ENCODE measurements at regions not wholly inside any gene's neighbourhood (a gene's known extent, or its start where the extent isn't known, plus 50 kb on each side); places are given as distances from the start of the nearest gene placed in this dataset.
"Not testable (repeated sequence)": the region's sequence is repeated elsewhere in the genome, so short reads cannot be mapped to it uniquely, and the experiment has no call there.

DNA sequence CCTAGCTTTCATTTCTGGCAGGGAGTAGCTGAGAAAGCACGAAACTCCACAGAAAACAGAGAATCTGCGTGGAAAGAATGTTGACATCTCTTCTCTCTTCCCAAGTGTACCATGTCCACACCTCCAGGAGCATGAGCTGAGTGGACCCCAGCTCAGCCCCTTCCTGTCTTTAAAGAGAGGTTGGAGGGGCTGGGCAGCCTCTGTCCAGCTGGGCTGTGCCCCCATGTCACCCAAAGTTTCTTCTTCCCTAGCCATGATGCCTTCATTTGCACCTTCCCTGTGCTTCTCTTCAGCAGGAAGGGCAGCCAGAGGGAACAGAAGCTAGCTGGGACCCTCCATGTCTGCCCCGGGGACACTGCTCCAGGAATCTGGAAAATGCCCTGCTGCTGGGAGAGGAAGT lies 655.0 kb upstream of the DEFB115 start:
- H3K27ac Mint-ChIP-seq = no peak overlapping the region
- intact Hi-C loops (cut with micrococcal nuclease) = no loop called here
- H3K9me3 Mint-ChIP-seq = peaks cover 19% of the 10 kb centered on the region
- H3K36me3 Mint-ChIP-seq = no peaks in the 10 kb centered on the region
- no peaks in the 10 kb centered on the region for H3K4me1 Mint-ChIP-seq (ENCODE audit: low read depth)
- H3K4me3 Mint-ChIP-seq = no peak overlapping the region
- CTCF ChIA-PET = no interaction called here
- POLR2A ChIA-PET = no interaction called here
- no peaks in the 10 kb centered on the region for H3K27me3 Mint-ChIP-seq
- DNase-seq = no peak

DNA sequence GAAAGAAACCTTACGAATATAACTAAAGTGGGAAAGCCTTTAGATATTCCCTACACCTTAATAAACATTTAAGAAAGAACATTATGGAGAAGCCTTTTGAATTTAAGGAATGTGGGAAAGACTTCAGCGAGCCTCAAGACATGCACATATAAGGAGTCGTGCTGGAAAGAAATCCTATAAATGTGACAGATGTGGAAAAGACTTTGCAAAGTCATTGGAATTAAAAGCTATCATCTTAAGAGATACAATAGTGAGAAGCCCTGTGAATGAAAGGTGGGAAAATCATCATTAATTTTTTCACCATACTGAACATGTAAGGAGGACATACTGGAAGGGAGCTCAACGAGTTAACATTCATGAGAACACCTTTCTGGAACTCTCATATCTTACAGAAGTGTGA lies 650.5 kb upstream of the DEFB115 start:
- intact Hi-C loops (cut with micrococcal nuclease) = no loop called here
- H3K4me1 Mint-ChIP-seq (ENCODE audit: low read depth) = no peaks in the 10 kb centered on the region
- H3K4me3 Mint-ChIP-seq = no peak overlapping the region
- H3K9me3 Mint-ChIP-seq = peaks cover 25% of the 10 kb centered on the region
- ChIA-PET CTCF (no interaction called here), POLR2A (no interaction called here)
- H3K36me3 Mint-ChIP-seq = no peaks in the 10 kb centered on the region
- DNase-seq = no peak
- no peaks in the 10 kb centered on the region for H3K27me3 Mint-ChIP-seq
- H3K27ac Mint-ChIP-seq = no peak overlapping the region

DNA sequence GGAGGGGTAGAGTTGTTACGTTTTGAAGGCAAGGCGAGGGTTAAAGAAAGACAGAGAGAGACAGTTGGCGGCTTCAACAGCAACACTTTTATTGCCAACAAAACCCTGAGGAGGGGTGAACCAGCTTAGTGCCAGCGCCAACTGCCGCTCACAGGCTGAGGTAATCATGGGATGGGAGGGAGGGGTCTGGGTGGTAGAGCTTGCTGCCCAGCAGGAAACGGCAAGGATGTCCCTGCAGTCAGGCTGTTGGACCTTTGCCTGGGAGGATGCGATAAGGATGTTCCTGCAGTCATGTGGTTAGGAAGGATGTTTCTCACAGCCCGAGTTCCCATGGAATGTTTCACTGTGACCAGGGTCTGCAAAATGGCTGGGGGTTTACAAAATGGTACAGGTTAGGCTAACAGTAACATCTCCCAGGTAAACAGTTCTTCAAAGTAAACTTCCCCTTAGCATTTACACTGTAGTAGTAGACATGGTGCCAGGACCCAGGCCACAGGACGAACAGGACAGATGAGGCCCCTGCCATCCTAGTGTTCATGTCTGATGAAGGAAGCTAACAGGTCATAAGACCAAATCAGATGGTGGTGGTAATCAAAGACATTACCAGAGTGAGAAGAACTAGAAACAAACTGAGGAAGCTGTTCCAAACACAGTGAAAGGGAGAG lies 647.3 kb upstream of the DEFB115 start:
- Mint-ChIP-seq H3K27me3 (no peaks in the 10 kb centered on the region), H3K4me3 (no peak overlapping the region), H3K36me3 (no peaks in the 10 kb centered on the region), H3K27ac (no peak overlapping the region), H3K4me1 (ENCODE audit: low read depth) (no peaks in the 10 kb centered on the region), H3K9me3 (peaks cover 23% of the 10 kb centered on the region)
- intact Hi-C loops (cut with micrococcal nuclease) = no loop called here
- CTCF ChIA-PET = no interaction called here
- POLR2A ChIA-PET = no interaction called here
- no peak for DNase-seq

DNA sequence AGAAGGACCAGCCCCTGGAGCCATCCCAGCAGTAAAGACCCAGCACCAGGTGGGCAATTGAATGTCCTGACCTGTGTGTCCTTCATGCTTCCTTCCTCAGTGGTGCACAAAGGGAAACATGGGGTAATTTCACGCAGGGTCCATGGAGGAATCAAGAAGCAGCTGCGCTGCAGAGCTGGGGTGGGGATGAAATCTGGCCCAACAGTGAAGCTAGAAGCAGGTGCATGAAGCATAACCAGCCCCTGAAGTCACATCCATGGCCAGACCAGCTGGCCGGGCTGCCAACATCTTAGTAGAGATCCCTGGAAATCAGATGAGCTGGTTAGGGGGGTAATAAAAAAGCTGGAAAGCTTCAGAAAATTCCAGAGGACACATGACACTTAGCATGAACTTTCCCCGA lies 646.7 kb upstream of the DEFB115 start:
- DNase-seq = no peak
- no peak overlapping the region for H3K4me3 Mint-ChIP-seq
- H3K27ac Mint-ChIP-seq = no peak overlapping the region
- H3K4me1 Mint-ChIP-seq (ENCODE audit: low read depth) = no peaks in the 10 kb centered on the region
- CTCF ChIA-PET = no interaction called here
- peaks cover 23% of the 10 kb centered on the region for H3K9me3 Mint-ChIP-seq
- POLR2A ChIA-PET = no interaction called here
- intact Hi-C loops (cut with micrococcal nuclease) = no loop called here
- H3K27me3 Mint-ChIP-seq = no peaks in the 10 kb centered on the region
- no peaks in the 10 kb centered on the region for H3K36me3 Mint-ChIP-seq

DNA sequence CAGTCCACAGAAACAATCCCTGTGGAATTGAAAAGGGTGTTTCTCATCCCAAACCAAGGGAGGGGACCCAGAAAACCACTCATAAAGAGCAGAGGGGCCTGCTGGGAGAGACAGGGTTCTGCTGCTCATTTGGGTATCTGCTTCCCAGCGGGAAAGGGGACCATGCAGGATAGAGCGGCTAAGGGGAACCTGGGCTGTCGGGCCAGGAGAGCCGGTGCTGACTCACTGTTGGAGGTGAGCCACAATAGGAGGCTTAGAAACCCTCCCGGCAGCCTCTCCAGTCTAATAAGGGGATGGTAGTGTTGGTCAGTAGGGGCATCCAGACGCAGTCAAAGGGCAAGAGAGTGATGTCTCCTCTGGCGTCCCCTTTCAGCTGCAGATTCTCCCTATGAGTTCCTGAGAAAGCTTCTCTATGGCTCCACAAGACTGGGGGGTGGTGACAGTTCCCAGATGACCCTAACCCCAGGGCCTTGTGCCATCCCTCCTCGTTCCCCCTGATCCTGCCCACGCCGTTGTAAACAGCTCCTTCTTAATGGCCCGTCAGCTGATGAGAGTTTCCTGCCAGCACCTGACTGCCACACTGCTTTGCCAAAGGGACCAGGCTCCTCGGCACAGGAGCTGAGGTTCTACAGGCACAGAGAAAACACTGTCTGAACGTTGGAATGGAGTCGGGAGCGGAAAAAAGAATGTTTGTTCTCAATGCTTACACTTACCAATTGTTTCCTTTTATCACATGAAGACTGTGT lies 646.1 kb upstream of the DEFB115 start:
- Mint-ChIP-seq H3K4me1 (ENCODE audit: low read depth) (no peaks in the 10 kb centered on the region), H3K36me3 (no peaks in the 10 kb centered on the region), H3K4me3 (no peak overlapping the region), H3K9me3 (peaks cover 17% of the 10 kb centered on the region), H3K27me3 (no peaks in the 10 kb centered on the region), H3K27ac (no peak overlapping the region)
- intact Hi-C loops (cut with micrococcal nuclease) = no loop called here
- ChIA-PET CTCF (no interaction called here), POLR2A (no interaction called here)
- DNase-seq = no peak

DNA sequence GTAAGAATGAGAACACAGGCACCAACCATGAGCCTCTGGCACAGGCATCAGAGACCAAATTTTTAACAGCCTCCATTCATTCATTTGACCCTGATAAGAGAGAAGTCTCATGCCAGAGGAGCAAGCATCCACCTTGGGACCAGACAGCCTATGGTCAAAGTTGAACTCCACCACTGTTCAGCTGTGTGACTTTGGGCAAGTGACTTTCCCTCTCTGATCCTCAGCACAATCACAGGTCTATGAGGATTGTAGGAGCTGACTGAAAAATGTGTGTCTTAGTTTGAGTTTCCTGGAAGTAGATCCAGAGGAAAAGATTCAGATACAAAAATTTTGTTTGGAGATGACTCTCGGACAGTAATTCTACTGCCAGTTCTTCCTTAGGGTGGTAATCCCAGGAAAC lies 645.1 kb upstream of the DEFB115 start:
- CTCF ChIA-PET = no interaction called here
- H3K9me3 Mint-ChIP-seq = peaks cover 11% of the 10 kb centered on the region
- POLR2A ChIA-PET = no interaction called here
- intact Hi-C loops (cut with micrococcal nuclease) = no loop called here
- H3K4me3 Mint-ChIP-seq = no peak overlapping the region
- H3K36me3 Mint-ChIP-seq = no peaks in the 10 kb centered on the region
- DNase-seq = no peak
- no peaks in the 10 kb centered on the region for H3K4me1 Mint-ChIP-seq (ENCODE audit: low read depth)
- H3K27me3 Mint-ChIP-seq = no peaks in the 10 kb centered on the region
- H3K27ac Mint-ChIP-seq = no peak overlapping the region

DNA sequence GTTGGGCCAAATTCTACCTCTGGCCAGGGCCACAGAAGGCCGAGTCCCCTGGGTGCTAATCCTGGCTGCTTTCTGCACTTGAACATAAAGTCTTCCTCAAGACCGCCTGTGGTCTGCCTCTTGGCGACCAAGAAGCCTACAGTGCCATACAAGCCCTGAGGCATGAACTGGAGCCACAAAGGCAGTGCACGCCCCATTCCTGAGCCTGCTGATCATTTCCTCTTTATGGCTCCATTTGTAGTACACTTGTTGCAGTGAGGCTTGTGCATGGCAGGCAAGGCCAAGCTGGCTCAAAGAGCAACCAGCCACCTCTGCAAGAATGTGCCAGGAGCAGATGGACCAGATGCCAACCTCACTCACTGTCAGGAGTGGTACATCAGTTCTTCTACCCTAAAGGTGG lies 636.1 kb upstream of the DEFB115 start:
- H3K27ac Mint-ChIP-seq; intact Hi-C loops (cut with micrococcal nuclease); H3K4me3 Mint-ChIP-seq; CTCF ChIA-PET; H3K4me1 Mint-ChIP-seq (ENCODE audit: low read depth); H3K36me3 Mint-ChIP-seq; H3K27me3 Mint-ChIP-seq; POLR2A ChIA-PET; H3K9me3 Mint-ChIP-seq; DNase-seq: not testable (repeated sequence)

DNA sequence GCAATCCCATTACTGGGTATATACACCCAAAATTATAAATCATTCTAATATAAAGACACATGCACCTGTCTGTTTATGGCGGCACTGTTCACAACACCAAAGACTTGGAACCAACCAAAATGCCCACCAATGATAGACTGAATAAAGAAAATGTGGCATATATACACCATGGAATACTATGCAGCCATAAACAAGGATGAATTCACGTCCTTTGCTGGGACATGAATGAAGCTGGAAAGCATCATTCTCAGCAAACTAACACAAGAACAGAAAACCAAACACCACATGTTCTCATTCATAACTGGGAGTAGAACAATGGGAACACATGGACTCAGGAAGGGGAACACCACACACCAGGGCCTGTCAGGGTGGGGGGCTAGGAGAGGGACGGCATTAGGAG lies 633.2 kb upstream of the DEFB115 start:
- intact Hi-C loops (cut with micrococcal nuclease); H3K9me3 Mint-ChIP-seq; H3K4me1 Mint-ChIP-seq (ENCODE audit: low read depth); H3K4me3 Mint-ChIP-seq; CTCF ChIA-PET; H3K27me3 Mint-ChIP-seq; POLR2A ChIA-PET; H3K36me3 Mint-ChIP-seq; DNase-seq; H3K27ac Mint-ChIP-seq: not testable (repeated sequence)

DNA sequence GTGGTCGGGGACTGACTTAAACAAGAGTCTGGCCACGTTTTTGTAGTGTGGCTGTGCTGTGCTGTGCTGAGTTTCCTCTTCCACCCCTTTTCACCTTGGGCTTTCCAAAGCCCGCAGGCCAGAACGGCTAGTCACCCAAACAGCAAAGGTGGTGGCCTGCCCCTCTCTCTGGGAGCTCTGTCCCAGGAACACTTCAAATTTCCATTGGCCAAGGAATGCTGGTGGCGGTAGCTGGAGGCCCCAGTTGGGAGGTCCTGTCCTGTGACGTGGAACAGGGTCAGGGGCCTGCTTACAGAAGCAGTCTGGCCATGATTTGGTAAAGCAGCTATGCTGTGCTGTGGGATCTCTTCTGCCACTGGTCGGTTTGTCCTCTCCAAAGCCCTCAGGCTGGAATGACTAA lies 628.1 kb upstream of the DEFB115 start:
- intact Hi-C loops (cut with micrococcal nuclease); POLR2A ChIA-PET; CTCF ChIA-PET: not testable (repeated sequence)

DNA sequence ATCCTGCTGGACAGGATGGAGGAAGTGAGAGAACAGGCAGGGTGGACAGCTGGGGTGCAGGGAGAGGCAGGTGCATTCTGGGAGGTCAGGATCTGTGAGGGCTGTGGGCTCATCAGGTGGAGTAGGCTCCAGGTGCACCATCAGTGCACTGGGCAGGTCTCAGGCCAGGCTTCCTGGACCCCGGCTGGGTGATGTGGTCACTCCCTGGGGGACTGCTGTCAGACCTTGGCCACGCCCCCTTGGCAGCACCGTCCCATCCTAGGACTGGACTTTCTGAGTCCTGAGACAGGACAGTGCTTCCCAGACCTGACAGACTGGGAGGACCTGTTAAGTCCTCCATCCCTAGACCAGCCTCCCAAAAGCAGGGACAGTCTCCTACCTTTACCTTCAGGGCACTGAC lies 626.7 kb upstream of the DEFB115 start:
- ChIA-PET CTCF (no interaction called here), POLR2A (no interaction called here)
- Mint-ChIP-seq H3K9me3 (peaks cover 5% of the 10 kb centered on the region), H3K27ac (no peak overlapping the region), H3K4me3 (no peak overlapping the region), H3K4me1 (ENCODE audit: low read depth) (no peaks in the 10 kb centered on the region), H3K27me3 (no peaks in the 10 kb centered on the region), H3K36me3 (no peaks in the 10 kb centered on the region)
- intact Hi-C loops (cut with micrococcal nuclease) = no loop called here
- DNase-seq = no peak

More for the DNA sequence above, 628.1 kb upstream of the DEFB115 start:
- not testable (repeated sequence) for H3K4me1 Mint-ChIP-seq (ENCODE audit: low read depth); H3K4me3 Mint-ChIP-seq; H3K27me3 Mint-ChIP-seq; H3K36me3 Mint-ChIP-seq; H3K27ac Mint-ChIP-seq; H3K9me3 Mint-ChIP-seq; DNase-seq

DNA sequence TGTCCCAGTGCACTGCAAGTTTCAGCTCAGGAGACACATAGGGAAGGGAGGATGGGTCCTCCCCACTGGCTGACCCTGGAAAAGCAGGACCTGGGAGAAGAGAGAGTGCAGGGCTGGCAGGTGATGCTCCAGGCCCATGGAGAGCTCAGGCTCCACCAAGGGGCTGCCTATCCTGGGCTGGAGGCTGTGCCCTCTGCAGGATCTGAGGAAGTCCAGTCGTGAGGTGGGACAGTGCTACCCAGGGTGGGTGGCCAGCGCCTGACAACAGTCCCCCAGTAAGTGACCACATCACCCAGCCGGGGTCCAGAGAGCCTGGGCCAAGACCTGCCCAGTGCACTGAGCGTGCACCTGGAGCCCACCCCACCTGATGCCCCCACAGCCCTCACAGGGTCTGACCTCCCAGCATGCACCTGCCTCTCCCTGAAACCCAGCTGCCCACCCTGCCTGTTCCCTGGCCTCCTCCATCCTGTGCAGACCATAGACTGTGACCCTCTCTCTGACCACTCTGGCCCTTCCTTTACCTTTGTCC lies 626.1 kb upstream of the DEFB115 start:
- H3K9me3 Mint-ChIP-seq = not testable (repeated sequence)

DNA sequence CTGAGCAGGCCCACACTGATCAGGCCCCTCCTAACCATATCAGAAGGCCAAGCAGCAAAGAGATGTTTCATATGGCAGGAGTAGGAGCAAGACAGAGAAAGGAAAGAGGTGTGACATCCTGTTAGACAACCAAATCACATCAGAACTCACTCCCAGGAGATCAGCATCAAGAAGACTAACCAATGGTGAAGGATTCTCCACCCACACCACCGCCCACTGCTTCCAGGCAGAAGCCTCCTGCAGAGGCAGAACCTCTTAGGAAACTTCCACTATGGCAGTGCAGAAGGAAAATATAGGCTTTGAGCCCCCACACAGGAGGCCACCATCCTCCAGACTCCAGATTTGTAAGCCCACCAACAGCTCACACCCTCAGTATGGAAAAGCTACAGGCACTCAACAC lies 624.7 kb upstream of the DEFB115 start:
- DNase-seq; H3K27ac Mint-ChIP-seq; H3K27me3 Mint-ChIP-seq; H3K9me3 Mint-ChIP-seq; intact Hi-C loops (cut with micrococcal nuclease); POLR2A ChIA-PET; H3K4me1 Mint-ChIP-seq (ENCODE audit: low read depth); CTCF ChIA-PET; H3K4me3 Mint-ChIP-seq; H3K36me3 Mint-ChIP-seq: not testable (repeated sequence)

More for the DNA sequence above, 626.1 kb upstream of the DEFB115 start:
- intact Hi-C loops (cut with micrococcal nuclease); H3K4me1 Mint-ChIP-seq (ENCODE audit: low read depth); POLR2A ChIA-PET; DNase-seq; H3K27ac Mint-ChIP-seq; CTCF ChIA-PET; H3K27me3 Mint-ChIP-seq; H3K4me3 Mint-ChIP-seq; H3K36me3 Mint-ChIP-seq: not testable (repeated sequence)

DNA sequence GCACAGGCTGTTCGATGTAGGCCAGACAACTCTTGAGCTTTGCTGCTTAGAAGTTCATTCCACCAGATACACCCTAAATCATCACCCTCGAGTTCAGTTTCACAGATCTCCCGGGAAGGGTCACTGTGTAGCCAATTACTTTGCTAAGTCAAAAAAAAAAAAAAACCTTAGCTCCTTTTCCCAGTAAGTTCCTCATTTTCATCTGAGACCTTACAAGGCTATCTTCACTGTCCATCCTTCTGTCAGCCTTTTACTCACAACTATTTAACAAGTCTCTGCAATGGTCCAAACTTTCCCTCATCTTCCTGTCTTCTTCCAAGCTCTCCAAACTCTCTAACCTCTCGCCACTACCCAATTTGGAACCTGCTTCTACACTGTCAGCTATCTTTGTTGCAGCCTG lies 615.9 kb upstream of the DEFB115 start:
- H3K36me3 Mint-ChIP-seq; DNase-seq; intact Hi-C loops (cut with micrococcal nuclease); CTCF ChIA-PET; H3K4me3 Mint-ChIP-seq; H3K27ac Mint-ChIP-seq; H3K27me3 Mint-ChIP-seq; H3K9me3 Mint-ChIP-seq; H3K4me1 Mint-ChIP-seq (ENCODE audit: low read depth); POLR2A ChIA-PET: not testable (repeated sequence)

All from activated CD4-positive, alpha-beta memory T cell treated with anti-CD3 and anti-CD28 coated beads for 36 hours (primary cell).